WTC11 (cell line): ENCODE measurements at regions not wholly inside any gene's neighbourhood (a gene's known extent, or its start where the extent isn't known, plus 50 kb on each side); places are given as distances from the start of the nearest gene placed in this dataset.

Experiments
- ATAC-seq: fragments of 200-7000 bp; cut with Tn5 transposase; 2 replicates; pipeline ENCODE4 v1.10.0; 2021; ENCODE audit warnings: mild to moderate bottlenecking, moderate library complexity
- CTCF ChIA-PET: fragments of 300-600 bp; sonication (Branson Sonifier 250); formaldehyde crosslinking; loops from one replicate; lab custom pipeline; 2021; ENCODE audit warnings: antibody characterized with exemption; lab: Charles Lee
- POLR2A ChIA-PET: fragments of 350-600 bp; sonication (Branson Sonifier 250); formaldehyde crosslinking; loops from one replicate; lab custom pipeline; 2021; ENCODE audit warnings: antibody characterized with exemption; lab: Charles Lee
- DNase-seq: peaks from one replicate; pipeline ENCODE4 v3.0.0; 2021; ENCODE audit warnings: low spot score
- H3K27ac Mint-ChIP-seq: 2 replicates; pipeline ENCODE4 v1.8.0; 2021; ENCODE audit warnings: mixed read lengths
- H3K27me3 Mint-ChIP-seq: 2 replicates; pipeline ENCODE4 v1.8.0; 2021; ENCODE audit warnings: low read depth, mild to moderate bottlenecking, moderate library complexity, mixed read lengths
- H3K36me3 Mint-ChIP-seq: 2 replicates; pipeline ENCODE4 v1.8.0; 2021; ENCODE audit warnings: mixed read lengths
- H3K4me1 Mint-ChIP-seq: 2 replicates; pipeline ENCODE4 v1.8.0; 2022; ENCODE audit warnings: mixed read lengths
- H3K4me3 Mint-ChIP-seq: 2 replicates; pipeline ENCODE4 v1.8.0; 2021; ENCODE audit warnings: mild to moderate bottlenecking, moderate library complexity, mixed read lengths
- H3K9me3 Mint-ChIP-seq: 2 replicates; pipeline ENCODE4 v1.8.0; 2021; ENCODE audit warnings: mixed read lengths
- ARID4B ChIP-seq: sonication (generic); formaldehyde crosslinking; IDR thresholded peaks from 2 replicates; pipeline ENCODE4 v1.8.0; 2023; ENCODE audit warnings: missing genetic modification reagents, mild to moderate bottlenecking, borderline replicate concordance
- CDX4 ChIP-seq: fragments of 250-450 bp; sonication (Bioruptor Pico); IDR thresholded peaks from 2 replicates; pipeline ENCODE4 v1.9.0; 2021; ENCODE audit warnings: moderate library complexity, mild to moderate bottlenecking, inconsistent platforms, borderline replicate concordance
- CREB1 ChIP-seq: sonication (generic); formaldehyde crosslinking; IDR thresholded peaks from 2 replicates; pipeline ENCODE4 v1.8.0; 2023; ENCODE audit warnings: mild to moderate bottlenecking, missing genetic modification reagents
- CREM ChIP-seq: sonication (generic); formaldehyde crosslinking; IDR thresholded peaks from 2 replicates; pipeline ENCODE4 v1.8.1; 2022; ENCODE audit warnings: mild to moderate bottlenecking, missing genetic modification reagents, moderate library complexity
- ELF4 ChIP-seq: sonication (generic); formaldehyde crosslinking; IDR thresholded peaks from 2 replicates; pipeline ENCODE4 v1.8.1; 2022; ENCODE audit warnings: low read depth, mild to moderate bottlenecking, moderate library complexity, missing genetic modification reagents
- EMX1 ChIP-seq: fragments of 250-450 bp; sonication (Bioruptor Pico); IDR thresholded peaks from 2 replicates; pipeline ENCODE4 v1.8.0; 2021; ENCODE audit warnings: mild to moderate bottlenecking
- FOXJ3 ChIP-seq: sonication (generic); formaldehyde crosslinking; IDR thresholded peaks from 2 replicates; pipeline ENCODE4 v1.9.0; 2021; ENCODE audit warnings: missing genetic modification reagents, mild to moderate bottlenecking, borderline replicate concordance
- IRF2 ChIP-seq: sonication (generic); formaldehyde crosslinking; IDR thresholded peaks from 2 replicates; pipeline ENCODE4 v1.8.0; 2022; ENCODE audit warnings: low read depth, missing genetic modification reagents, borderline replicate concordance
- NFE2L1 ChIP-seq: sonication (generic); formaldehyde crosslinking; IDR thresholded peaks from 2 replicates; pipeline ENCODE4 v1.8.1; 2023; ENCODE audit warnings: missing genetic modification reagents
- NFYB ChIP-seq: sonication (generic); formaldehyde crosslinking; conservative IDR thresholded peaks from 2 replicates; pipeline ENCODE4 v1.8.0; 2022; ENCODE audit warnings: low read depth, missing genetic modification reagents
- OVOL2 ChIP-seq: fragments of 250-450 bp; sonication (Bioruptor Pico); IDR thresholded peaks from 2 replicates; pipeline ENCODE4 v1.9.0; 2021; ENCODE audit warnings: mild to moderate bottlenecking, borderline replicate concordance
- SMAD3 ChIP-seq: sonication (generic); formaldehyde crosslinking; IDR thresholded peaks from 2 replicates; pipeline ENCODE4 v1.8.0; 2022; ENCODE audit warnings: missing genetic modification reagents, mild to moderate bottlenecking, borderline replicate concordance
- SMAD4 ChIP-seq: sonication (generic); formaldehyde crosslinking; IDR thresholded peaks from 2 replicates; pipeline ENCODE4 v1.8.0; 2022; ENCODE audit warnings: mild to moderate bottlenecking, missing genetic modification reagents
- TP53 ChIP-seq: sonication (generic); formaldehyde crosslinking; IDR thresholded peaks from 2 replicates; pipeline ENCODE4 v1.8.1; 2023; ENCODE audit warnings: mild to moderate bottlenecking, missing genetic modification reagents
- ZNF219 ChIP-seq: sonication (generic); formaldehyde crosslinking; IDR thresholded peaks from 2 replicates; pipeline ENCODE4 v1.8.0; 2023; ENCODE audit warnings: missing genetic modification reagents, mild to moderate bottlenecking, borderline replicate concordance
- ZNF423 ChIP-seq: fragments of 250-450 bp; sonication (Bioruptor Pico); IDR thresholded peaks from 2 replicates; pipeline ENCODE4 v2.1.2; 2022; ENCODE audit warnings: mild to moderate bottlenecking, moderate library complexity
- TF ChIP-seq, protein P1 (sequence below): sonication (generic); formaldehyde crosslinking; IDR thresholded peaks from 2 replicates; pipeline ENCODE4 v1.8.1; 2023; ENCODE audit warnings: mild to moderate bottlenecking, missing genetic modification reagents, moderate library complexity
- TF ChIP-seq, protein P2 (sequence below): fragments of 250-450 bp; sonication (Bioruptor Pico); IDR thresholded peaks from 2 replicates; pipeline ENCODE4 v1.9.0; 2021; ENCODE audit warnings: mild to moderate bottlenecking, borderline replicate concordance
- TF ChIP-seq, protein P3 (sequence below): sonication (generic); formaldehyde crosslinking; IDR thresholded peaks from 2 replicates; pipeline ENCODE4 v1.8.0; 2022; ENCODE audit warnings: mild to moderate bottlenecking, missing genetic modification reagents

DNA sequence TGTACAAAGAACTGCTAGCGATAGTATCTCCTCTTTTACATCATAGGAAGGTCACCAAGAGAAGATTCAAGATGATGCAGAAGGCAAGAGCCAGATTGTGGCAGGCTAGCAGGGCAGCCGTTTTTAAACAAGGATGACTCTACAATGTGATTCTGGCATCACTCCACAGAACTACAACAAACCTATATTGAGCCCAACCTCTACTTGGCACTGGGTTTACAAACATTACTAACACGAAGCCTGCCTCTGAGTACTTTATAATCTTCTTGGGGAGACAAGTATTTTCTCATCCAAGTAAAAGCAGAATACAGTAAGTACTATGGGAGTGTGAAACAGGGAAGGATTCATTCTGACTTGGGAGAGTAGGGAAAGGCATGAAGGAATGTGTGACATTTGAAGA is 448.6 kb downstream of the ZNF608 start:
- no peak overlapping the region for H3K4me3 Mint-ChIP-seq
- POLR2A ChIA-PET = no interaction called here

GRCh38 chr5:124292322-124292855 is 454.1 kb downstream of the ZNF608 start:
- H3K4me1 Mint-ChIP-seq = peaks cover 39% of the 10 kb centered on the region
- H3K4me3 Mint-ChIP-seq = no peak overlapping the region
- H3K36me3 Mint-ChIP-seq = peaks cover 20% of the 10 kb centered on the region
- H3K9me3 Mint-ChIP-seq = peaks cover 19% of the 10 kb centered on the region
- POLR2A ChIA-PET = no interaction called here
- H3K27ac Mint-ChIP-seq = no peak overlapping the region
- H3K27me3 Mint-ChIP-seq = no peaks in the 10 kb centered on the region; the same call in 1 of the 2 replicates
- ATAC-seq (no peak), DNase-seq (no peak)
- CTCF ChIA-PET = no interaction called here
- TF ChIP-seq ZNF219 (CRISPR knock-in tag) (no peak), SMAD3 (no peak), TP53 (no peak), ZNF423 (CRISPR knock-in tag) (no peak), NFE2L1 (CRISPR knock-in tag) (no peak), NFYB (CRISPR knock-in tag) (no peak), EMX1 (CRISPR knock-in tag) (no peak), CDX4 (CRISPR knock-in tag) (no peak), IRF2 (CRISPR knock-in tag) (no peak), OVOL2 (CRISPR knock-in tag) (no peak), CREB1 (CRISPR knock-in tag) (no peak), SMAD4 (no peak)
- TF ChIP-seq, protein P1, sequence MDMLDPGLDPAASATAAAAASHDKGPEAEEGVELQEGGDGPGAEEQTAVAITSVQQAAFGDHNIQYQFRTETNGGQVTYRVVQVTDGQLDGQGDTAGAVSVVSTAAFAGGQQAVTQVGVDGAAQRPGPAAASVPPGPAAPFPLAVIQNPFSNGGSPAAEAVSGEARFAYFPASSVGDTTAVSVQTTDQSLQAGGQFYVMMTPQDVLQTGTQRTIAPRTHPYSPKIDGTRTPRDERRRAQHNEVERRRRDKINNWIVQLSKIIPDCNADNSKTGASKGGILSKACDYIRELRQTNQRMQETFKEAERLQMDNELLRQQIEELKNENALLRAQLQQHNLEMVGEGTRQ = no peak
- TF ChIP-seq, protein P2, sequence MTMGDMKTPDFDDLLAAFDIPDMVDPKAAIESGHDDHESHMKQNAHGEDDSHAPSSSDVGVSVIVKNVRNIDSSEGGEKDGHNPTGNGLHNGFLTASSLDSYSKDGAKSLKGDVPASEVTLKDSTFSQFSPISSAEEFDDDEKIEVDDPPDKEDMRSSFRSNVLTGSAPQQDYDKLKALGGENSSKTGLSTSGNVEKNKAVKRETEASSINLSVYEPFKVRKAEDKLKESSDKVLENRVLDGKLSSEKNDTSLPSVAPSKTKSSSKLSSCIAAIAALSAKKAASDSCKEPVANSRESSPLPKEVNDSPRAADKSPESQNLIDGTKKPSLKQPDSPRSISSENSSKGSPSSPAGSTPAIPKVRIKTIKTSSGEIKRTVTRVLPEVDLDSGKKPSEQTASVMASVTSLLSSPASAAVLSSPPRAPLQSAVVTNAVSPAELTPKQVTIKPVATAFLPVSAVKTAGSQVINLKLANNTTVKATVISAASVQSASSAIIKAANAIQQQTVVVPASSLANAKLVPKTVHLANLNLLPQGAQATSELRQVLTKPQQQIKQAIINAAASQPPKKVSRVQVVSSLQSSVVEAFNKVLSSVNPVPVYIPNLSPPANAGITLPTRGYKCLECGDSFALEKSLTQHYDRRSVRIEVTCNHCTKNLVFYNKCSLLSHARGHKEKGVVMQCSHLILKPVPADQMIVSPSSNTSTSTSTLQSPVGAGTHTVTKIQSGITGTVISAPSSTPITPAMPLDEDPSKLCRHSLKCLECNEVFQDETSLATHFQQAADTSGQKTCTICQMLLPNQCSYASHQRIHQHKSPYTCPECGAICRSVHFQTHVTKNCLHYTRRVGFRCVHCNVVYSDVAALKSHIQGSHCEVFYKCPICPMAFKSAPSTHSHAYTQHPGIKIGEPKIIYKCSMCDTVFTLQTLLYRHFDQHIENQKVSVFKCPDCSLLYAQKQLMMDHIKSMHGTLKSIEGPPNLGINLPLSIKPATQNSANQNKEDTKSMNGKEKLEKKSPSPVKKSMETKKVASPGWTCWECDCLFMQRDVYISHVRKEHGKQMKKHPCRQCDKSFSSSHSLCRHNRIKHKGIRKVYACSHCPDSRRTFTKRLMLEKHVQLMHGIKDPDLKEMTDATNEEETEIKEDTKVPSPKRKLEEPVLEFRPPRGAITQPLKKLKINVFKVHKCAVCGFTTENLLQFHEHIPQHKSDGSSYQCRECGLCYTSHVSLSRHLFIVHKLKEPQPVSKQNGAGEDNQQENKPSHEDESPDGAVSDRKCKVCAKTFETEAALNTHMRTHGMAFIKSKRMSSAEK (CRISPR knock-in tag) = no peak
- TF ChIP-seq, all 79 proteins: peak for 0

More for the DNA sequence above, 448.6 kb downstream of the ZNF608 start:
- H3K9me3 Mint-ChIP-seq = peaks cover 16% of the 10 kb centered on the region
- no peak overlapping the region for H3K27ac Mint-ChIP-seq
- DNase-seq (no peak), ATAC-seq (no peak)
- TF ChIP-seq CREM (CRISPR knock-in tag) (no peak), FOXJ3 (CRISPR knock-in tag) (no peak), ELF4 (CRISPR knock-in tag) (no peak)
- H3K4me1 Mint-ChIP-seq = peaks cover 12% of the 10 kb centered on the region
- no peaks in the 10 kb centered on the region; the same call in 1 of the 2 replicates for H3K27me3 Mint-ChIP-seq
- CTCF ChIA-PET = no interaction called here
- H3K36me3 Mint-ChIP-seq = peaks cover 22% of the 10 kb centered on the region

- ChIA-PET POLR2A (interaction anchor here (0.6 kb wide), 1 partner anchor 598 kb away, joined by 3 read pairs; no protein-coding TSS in a partner anchor), CTCF (interaction anchor here (0.6 to 1.6 kb wide), 9 partner anchors 13 to 457 kb away, joined by 3 to 5 read pairs (median 3); partner anchors contain the start of gene ZNF608)
- ATAC-seq (peak; percentile 96), DNase-seq (peak; percentile 61)
- peaks cover 22% of the 10 kb centered on the region for H3K36me3 Mint-ChIP-seq
- H3K4me1 Mint-ChIP-seq = peaks cover 39% of the 10 kb centered on the region
- H3K27me3 Mint-ChIP-seq = no peaks in the 10 kb centered on the region; the same call in 1 of the 2 replicates
- H3K4me3 Mint-ChIP-seq = no peak overlapping the region
- peaks cover 27% of the 10 kb centered on the region for H3K9me3 Mint-ChIP-seq
- peak overlapping the region; percentile 91 for H3K27ac Mint-ChIP-seq
- TF ChIP-seq, protein P3, sequence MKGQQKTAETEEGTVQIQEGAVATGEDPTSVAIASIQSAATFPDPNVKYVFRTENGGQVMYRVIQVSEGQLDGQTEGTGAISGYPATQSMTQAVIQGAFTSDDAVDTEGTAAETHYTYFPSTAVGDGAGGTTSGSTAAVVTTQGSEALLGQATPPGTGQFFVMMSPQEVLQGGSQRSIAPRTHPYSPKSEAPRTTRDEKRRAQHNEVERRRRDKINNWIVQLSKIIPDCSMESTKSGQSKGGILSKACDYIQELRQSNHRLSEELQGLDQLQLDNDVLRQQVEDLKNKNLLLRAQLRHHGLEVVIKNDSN (CRISPR knock-in tag) = no peak
- TF ChIP-seq ARID4B (CRISPR knock-in tag) = no peak
Observed at GRCh38 chr5:124289641-124290311, 456.7 kb downstream of the ZNF608 start.
